GM13977 (cell line): ENCODE measurements at regions not wholly inside any gene's neighbourhood (a gene's known extent, or its start where the extent isn't known, plus 50 kb on each side); places are given as distances from the start of the nearest gene placed in this dataset.
"Not testable (repeated sequence)": the region's sequence is repeated elsewhere in the genome, so short reads cannot be mapped to it uniquely, and the experiment has no call there.

Experiments
- DNase-seq: peaks from one replicate; pipeline ENCODE4 v3.0.0; 2012; ENCODE audit warnings: low spot score
- CTCF ChIP-seq: IDR thresholded peaks from 2 replicates; pipeline ENCODE4 v1.5.1; 2012; ENCODE audit warnings: mild to moderate bottlenecking, control low read depth; ENCODE audit not compliant: insufficient read depth; ENCODE audit errors: extremely low read depth, missing control alignments
- in situ Hi-C: fragments of 300-500 bp; cut with MboI; formaldehyde crosslinking; loops from one replicate; pipeline ENCODE4 v1.12.0; 2022; ENCODE audit warnings: low sequenced_read_pairs, low pct_unique_long_range_greater_than_20kb, mixed read lengths, inconsistent platforms; ENCODE audit not compliant: unreplicated experiment

GRCh38 chr14:39665075-39665475 lies 232.8 kb upstream of the FBXO33 start:
- TF ChIP-seq CTCF: no peak
- peak; percentile 20 for DNase-seq
- in situ Hi-C loops: no loop called here

GRCh38 chr14:39664646-39665045 lies 232.4 kb upstream of the FBXO33 start:
- no peak for TF ChIP-seq CTCF
- in situ Hi-C loops: no loop called here

GRCh38 chr14:39641224-39641623 lies 209.0 kb upstream of the FBXO33 start:
- DNase-seq: peak; percentile 12
- no peak for TF ChIP-seq CTCF
- in situ Hi-C loops: no loop called here

More at GRCh38 chr14:39664646-39665045, 232.4 kb upstream of the FBXO33 start:
- DNase-seq: no peak

DNA sequence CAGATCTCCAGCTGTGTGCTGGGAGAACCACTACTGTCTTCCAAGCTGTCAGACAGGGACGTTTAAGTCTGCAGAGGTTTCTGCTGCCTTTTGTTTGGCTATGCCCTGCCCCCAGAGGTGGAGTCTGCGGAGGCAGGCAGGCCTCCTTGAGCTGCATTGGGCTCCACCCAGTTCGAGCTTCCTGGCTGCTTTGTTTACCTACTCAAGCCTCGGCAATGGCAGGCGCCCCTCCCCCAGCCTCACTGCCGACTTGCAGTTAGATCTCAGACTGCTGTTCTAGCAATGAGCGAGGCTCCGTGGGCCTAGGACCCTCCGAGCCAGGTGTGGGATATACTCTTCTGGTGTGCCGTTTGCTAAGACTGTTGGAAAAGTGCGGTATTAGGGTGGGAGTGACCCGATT lies 206.8 kb upstream of the FBXO33 start:
- DNase-seq, in situ Hi-C loops: not testable (repeated sequence)

- no peak for TF ChIP-seq CTCF
- in situ Hi-C loops: no loop called here
- DNase-seq: no peak
Measured at GRCh38 chr14:39628087-39628486, 195.9 kb upstream of the FBXO33 start.

DNA sequence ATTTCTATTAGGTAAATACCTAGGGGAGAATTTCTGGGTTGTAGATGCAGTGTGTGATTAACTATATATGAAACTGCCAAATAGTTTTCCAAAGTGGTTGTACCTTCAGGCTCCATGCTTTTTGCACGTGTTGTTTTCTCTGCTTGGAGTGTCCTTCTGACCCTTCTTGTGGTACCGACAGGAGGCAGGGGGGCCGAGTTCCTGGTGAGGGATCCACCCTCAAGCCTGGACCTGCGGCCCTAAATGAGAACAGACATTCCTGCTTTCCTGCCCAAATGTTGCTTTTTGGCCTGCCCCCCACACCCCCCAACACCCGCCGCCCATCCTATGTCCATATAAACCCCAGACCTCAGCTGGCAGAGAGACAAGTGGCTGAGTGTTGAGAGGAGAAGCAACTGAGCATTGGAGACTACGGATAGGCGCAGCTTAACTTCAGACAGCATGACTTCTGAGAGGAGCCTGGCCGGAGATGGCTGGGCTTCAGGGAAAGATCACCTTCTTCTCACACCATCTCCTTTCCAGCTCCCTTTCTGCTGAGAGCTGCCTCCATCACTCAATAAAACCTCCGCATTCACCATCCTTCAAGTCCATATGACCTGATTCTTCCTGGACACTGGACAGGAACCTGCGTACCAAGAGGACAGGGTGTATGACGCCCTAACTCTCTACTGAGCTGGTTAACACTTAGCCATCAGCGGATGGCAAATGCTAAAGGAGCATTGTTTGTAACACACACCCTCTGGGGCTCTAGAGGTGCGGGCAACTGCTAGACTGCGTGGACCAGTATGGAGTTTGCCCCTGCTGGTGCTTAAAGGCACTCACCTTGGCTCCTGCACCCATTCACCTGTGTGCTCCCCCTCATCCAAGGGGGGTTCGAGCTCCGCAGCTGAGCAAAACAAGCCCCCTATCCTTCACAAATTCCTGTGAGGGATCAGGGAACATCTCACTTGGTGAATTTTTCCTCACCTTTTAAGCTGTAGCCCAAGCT lies 194.7 kb upstream of the FBXO33 start:
- DNase-seq: no peak
- TF ChIP-seq CTCF: no peak
- in situ Hi-C loops: no loop called here

- no peak for TF ChIP-seq CTCF
- DNase-seq: no peak
- in situ Hi-C loops: no loop called here
Measured at GRCh38 chr14:39621678-39622077, 189.4 kb upstream of the FBXO33 start.
